ENCODE measurements at regions not wholly inside any gene's neighbourhood (a gene's known extent, or its start where the extent isn't known, plus 50 kb on each side); places are given as distances from the start of the nearest gene placed in this dataset.
"Not testable (repeated sequence)": the region's sequence is repeated elsewhere in the genome, so short reads cannot be mapped to it uniquely, and the experiment has no call there.

DNA sequence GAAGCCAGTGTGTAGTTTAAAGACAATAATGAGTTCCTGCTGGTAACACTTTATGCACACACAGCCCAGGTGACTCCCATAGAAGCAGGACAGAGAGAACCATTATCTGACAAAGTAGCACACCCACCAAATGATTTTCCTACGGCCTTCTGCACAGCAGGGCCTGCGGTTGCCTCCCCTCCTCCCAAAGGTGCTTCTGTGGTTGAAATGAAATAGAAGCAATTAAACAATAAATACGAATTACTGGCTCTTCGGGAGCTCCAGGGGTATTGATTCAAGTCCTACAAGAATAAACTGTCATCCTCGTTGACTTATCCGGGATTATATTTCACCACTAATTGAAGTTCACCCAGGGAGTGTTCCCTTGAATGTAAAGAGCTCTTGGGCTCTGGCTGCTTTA lies 172.1 kb downstream of the ACTR3B start:
- intact Hi-C loops (cut with micrococcal nuclease) = no loop called here
- H3K4me3 ChIP-seq = no peak overlapping the region
- H3K27ac ChIP-seq (replicated peaks) = no peak overlapping the region
- H3K9me3 ChIP-seq (replicated peaks) = no peaks in the 10 kb centered on the region
- no peaks in the 10 kb centered on the region for H3K4me1 ChIP-seq
- no peak for TF ChIP-seq CTCF (IDR thresholded peaks at IDR 0.05; ENCODE audit: borderline replicate concordance)
- no peaks in the 10 kb centered on the region for H3K36me3 ChIP-seq
- H3K27me3 ChIP-seq (ENCODE audit: low read depth) = peaks cover 7% of the 10 kb centered on the region
- DNase-seq = no peak

GRCh38 chr7:152937282-152937681 lies 177.7 kb downstream of the ACTR3B start:
- intact Hi-C loops (cut with micrococcal nuclease) = no loop called here

DNA sequence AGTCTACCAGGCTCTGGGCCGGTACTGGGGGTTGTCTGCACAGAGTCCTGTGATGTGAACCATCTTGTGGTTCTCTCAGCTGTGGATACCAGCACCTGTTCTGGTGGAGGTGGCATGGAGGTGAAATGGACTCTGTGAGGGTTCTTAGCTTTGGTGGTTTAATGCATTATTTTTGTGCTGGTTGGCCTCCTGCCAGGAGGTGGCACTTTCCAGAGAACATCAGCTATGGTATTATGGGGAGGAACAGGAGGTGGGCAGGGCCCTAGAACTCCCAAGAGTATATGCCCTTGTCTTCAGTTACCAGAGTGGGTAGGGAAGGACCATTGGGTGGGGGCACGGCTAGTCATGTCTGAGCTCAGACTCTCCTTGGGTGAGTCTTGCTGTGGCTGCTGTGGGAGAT lies 187.1 kb downstream of the ACTR3B start:
- DNase-seq; intact Hi-C loops (cut with micrococcal nuclease); H3K36me3 ChIP-seq; H3K4me3 ChIP-seq; H3K4me1 ChIP-seq; H3K9me3 ChIP-seq (replicated peaks); H3K27ac ChIP-seq (replicated peaks): not testable (repeated sequence)
- peaks cover 16% of the 10 kb centered on the region for H3K27me3 ChIP-seq (ENCODE audit: low read depth)

More at GRCh38 chr7:152937282-152937681, 177.7 kb downstream of the ACTR3B start:
- Histone ChIP-seq H3K27me3 (ENCODE audit: low read depth) (peaks cover 18% of the 10 kb centered on the region), H3K27ac (replicated peaks) (no peak overlapping the region), H3K36me3 (no peaks in the 10 kb centered on the region), H3K4me3 (no peak overlapping the region), H3K4me1 (no peaks in the 10 kb centered on the region), H3K9me3 (replicated peaks) (no peaks in the 10 kb centered on the region)
- DNase-seq = no peak
- TF ChIP-seq CTCF (IDR thresholded peaks at IDR 0.05; ENCODE audit: borderline replicate concordance) = no peak

DNA sequence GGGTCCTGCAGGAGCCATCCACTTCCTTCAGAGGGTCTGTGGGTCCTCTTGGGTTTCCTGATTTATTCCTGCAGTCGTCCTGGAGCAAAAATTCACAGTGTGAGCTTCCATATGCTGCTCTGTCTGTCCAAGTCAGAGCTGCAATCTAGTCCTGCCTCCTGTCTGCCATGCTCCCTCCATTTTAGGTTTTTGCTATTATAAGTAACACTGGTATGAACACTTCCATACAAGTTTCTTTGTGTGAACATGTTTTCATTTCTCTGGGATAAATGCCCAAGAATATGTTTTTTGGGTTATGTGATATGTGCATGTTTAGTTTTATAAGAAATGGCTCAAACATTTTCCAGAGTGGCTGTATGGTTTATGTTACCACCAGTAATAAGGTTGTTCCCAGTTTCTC lies 188.1 kb downstream of the ACTR3B start:
- peaks cover 6% of the 10 kb centered on the region for H3K9me3 ChIP-seq (replicated peaks)
- H3K27ac ChIP-seq (replicated peaks) = no peak overlapping the region
- no peaks in the 10 kb centered on the region for H3K36me3 ChIP-seq
- DNase-seq = no peak
- no peaks in the 10 kb centered on the region for H3K4me1 ChIP-seq
- intact Hi-C loops (cut with micrococcal nuclease) = no loop called here
- H3K4me3 ChIP-seq = no peak overlapping the region
- no peak for TF ChIP-seq CTCF (IDR thresholded peaks at IDR 0.05; ENCODE audit: borderline replicate concordance)
- H3K27me3 ChIP-seq (ENCODE audit: low read depth) = peaks cover 16% of the 10 kb centered on the region

GRCh38 chr7:152949253-152949652 lies 189.7 kb downstream of the ACTR3B start:
- Histone ChIP-seq H3K36me3 (no peaks in the 10 kb centered on the region), H3K27me3 (ENCODE audit: low read depth) (peaks cover 16% of the 10 kb centered on the region), H3K9me3 (replicated peaks) (peaks cover 6% of the 10 kb centered on the region), H3K4me3 (no peak overlapping the region), H3K27ac (replicated peaks) (no peak overlapping the region), H3K4me1 (no peaks in the 10 kb centered on the region)
- no peak for TF ChIP-seq CTCF (IDR thresholded peaks at IDR 0.05; ENCODE audit: borderline replicate concordance)
- no peak for DNase-seq
- intact Hi-C loops (cut with micrococcal nuclease) = no loop called here

DNA sequence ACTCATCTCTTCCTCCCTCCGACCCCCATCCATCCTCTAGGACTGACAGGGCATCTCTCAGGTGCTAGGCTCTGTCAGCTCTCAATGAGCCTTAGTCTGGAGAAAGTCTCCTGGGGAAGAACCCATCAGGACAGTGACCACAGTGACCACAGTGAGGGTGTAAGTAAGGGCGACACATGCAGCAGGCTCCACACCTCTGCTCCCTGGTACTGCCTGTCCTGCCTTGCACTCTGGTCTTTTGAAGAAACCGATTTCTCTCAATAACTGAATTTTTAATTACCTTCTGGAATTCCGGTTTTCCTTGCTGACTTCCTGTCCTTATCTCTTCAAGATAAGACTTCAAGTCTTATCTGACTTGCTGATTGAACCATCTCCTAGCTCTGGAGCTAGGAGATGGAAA lies 190.2 kb downstream of the ACTR3B start:
- no peaks in the 10 kb centered on the region for H3K4me1 ChIP-seq
- H3K4me3 ChIP-seq = no peak overlapping the region
- peaks cover 16% of the 10 kb centered on the region for H3K27me3 ChIP-seq (ENCODE audit: low read depth)
- intact Hi-C loops (cut with micrococcal nuclease) = no loop called here
- peaks cover 6% of the 10 kb centered on the region for H3K9me3 ChIP-seq (replicated peaks)
- no peak for TF ChIP-seq CTCF (IDR thresholded peaks at IDR 0.05; ENCODE audit: borderline replicate concordance)
- no peak overlapping the region for H3K27ac ChIP-seq (replicated peaks)
- DNase-seq = no peak
- H3K36me3 ChIP-seq = no peaks in the 10 kb centered on the region
